ENCODE measurements at regions not wholly inside any gene's neighbourhood (a gene's known extent, or its start where the extent isn't known, plus 50 kb on each side); places are given as distances from the start of the nearest gene placed in this dataset.
"Not testable (repeated sequence)": the region's sequence is repeated elsewhere in the genome, so short reads cannot be mapped to it uniquely, and the experiment has no call there.

- no peak for TF ChIP-seq CTCF (conservative IDR thresholded peaks at IDR 0.05; ENCODE audit: control insufficient read depth, insufficient read depth, low read depth, low read length)
- no peak for DNase-seq (ENCODE audit: low read depth)
- H3K4me3 ChIP-seq (ENCODE audit: control insufficient read depth, low read depth, low read length) = no peak overlapping the region
Observed at GRCh38 chr4:42248972-42249371, 96.5 kb upstream of the BEND4 start.

GRCh38 chr4:42252315-42252714, 99.9 kb upstream of the BEND4 start:
- no peak for DNase-seq (ENCODE audit: low read depth)
- no peak overlapping the region for H3K4me3 ChIP-seq (ENCODE audit: control insufficient read depth, low read depth, low read length)
- TF ChIP-seq CTCF (conservative IDR thresholded peaks at IDR 0.05; ENCODE audit: control insufficient read depth, insufficient read depth, low read depth, low read length) = no peak

- not testable (repeated sequence) for H3K4me3 ChIP-seq (ENCODE audit: control insufficient read depth, low read depth, low read length); DNase-seq (ENCODE audit: low read depth)
Observed at GRCh38 chr4:42257645-42258044, 105.2 kb upstream of the BEND4 start.

GRCh38 chr4:42262701-42263490, 110.4 kb upstream of the BEND4 start:
- no peak overlapping the region for H3K4me3 ChIP-seq (ENCODE audit: control insufficient read depth, low read depth, low read length)
- no peak for DNase-seq (ENCODE audit: low read depth)
- TF ChIP-seq CTCF (conservative IDR thresholded peaks at IDR 0.05; ENCODE audit: control insufficient read depth, insufficient read depth, low read depth, low read length) = no peak

- DNase-seq (ENCODE audit: low read depth) = no peak
- TF ChIP-seq CTCF (conservative IDR thresholded peaks at IDR 0.05; ENCODE audit: control insufficient read depth, insufficient read depth, low read depth, low read length) = no peak
- no peak overlapping the region for H3K4me3 ChIP-seq (ENCODE audit: control insufficient read depth, low read depth, low read length)
Observed at GRCh38 chr4:42265782-42266602, 113.5 kb upstream of the BEND4 start.

GRCh38 chr4:42267724-42268123, 115.3 kb upstream of the BEND4 start:
- no peak for TF ChIP-seq CTCF (conservative IDR thresholded peaks at IDR 0.05; ENCODE audit: control insufficient read depth, insufficient read depth, low read depth, low read length)
- DNase-seq (ENCODE audit: low read depth) = no peak
- H3K4me3 ChIP-seq (ENCODE audit: control insufficient read depth, low read depth, low read length) = no peak overlapping the region

- no peak for DNase-seq (ENCODE audit: low read depth)
- TF ChIP-seq CTCF (conservative IDR thresholded peaks at IDR 0.05; ENCODE audit: control insufficient read depth, insufficient read depth, low read depth, low read length) = no peak
- no peak overlapping the region for H3K4me3 ChIP-seq (ENCODE audit: control insufficient read depth, low read depth, low read length)
Observed at GRCh38 chr4:42268824-42269223, 116.4 kb upstream of the BEND4 start.
